HG02884 (cell line): ENCODE measurements at regions not wholly inside any gene's neighbourhood (a gene's known extent, or its start where the extent isn't known, plus 50 kb on each side); places are given as distances from the start of the nearest gene placed in this dataset.

Source experiments
- ATAC-seq: cut with Tn5 transposase; IDR thresholded peaks from one replicate; pipeline ENCODE4 v1.9.1; 2021; ENCODE audit warnings: mild to moderate bottlenecking, moderate library complexity; ENCODE audit not compliant: unreplicated experiment

GRCh38 chr2:16304876-16305590 is 360.6 kb downstream of the CYRIA start:
- no peak for ATAC-seq

GRCh38 chr2:16303761-16304160 is 361.9 kb downstream of the CYRIA start:
- ATAC-seq, result no peak

- no peak for ATAC-seq
These were observed 362.4 kb downstream of the CYRIA start for GRCh38 chr2:16303273-16303577.

GRCh38 chr2:16302431-16303272 is 362.3 kb downstream of the MYCN start:
- ATAC-seq, result no peak

- ATAC-seq, result no peak
These were observed 361.6 kb downstream of the MYCN start for GRCh38 chr2:16301961-16302360.

GRCh38 chr2:16298866-16299265 is 358.5 kb downstream of the MYCN start:
- ATAC-seq, result no peak

GRCh38 chr2:16296331-16297250 is 356.2 kb downstream of the MYCN start:
- ATAC-seq, result no peak

GRCh38 chr2:16296038-16296290 is 355.6 kb downstream of the MYCN start:
- ATAC-seq, result no peak

GRCh38 chr2:16294791-16295190 is 354.4 kb downstream of the MYCN start:
- no peak for ATAC-seq

GRCh38 chr2:16293871-16294270 is 353.5 kb downstream of the MYCN start:
- no peak for ATAC-seq

- ATAC-seq, result no peak
These were observed 353.0 kb downstream of the MYCN start for GRCh38 chr2:16293398-16293797.

- ATAC-seq, result no peak
These were observed 351.6 kb downstream of the MYCN start for GRCh38 chr2:16291731-16292550.

- no peak for ATAC-seq
These were observed 350.9 kb downstream of the MYCN start for GRCh38 chr2:16291226-16291625.

- no peak for ATAC-seq
These were observed 350.1 kb downstream of the MYCN start for GRCh38 chr2:16290311-16291020.

GRCh38 chr2:16288371-16289112 is 348.2 kb downstream of the MYCN start:
- no peak for ATAC-seq

GRCh38 chr2:16287831-16288230 is 347.5 kb downstream of the MYCN start:
- ATAC-seq, result no peak

GRCh38 chr2:16287281-16287680 is 346.9 kb downstream of the MYCN start:
- no peak for ATAC-seq

- no peak for ATAC-seq
These were observed 345.6 kb downstream of the MYCN start for GRCh38 chr2:16285813-16286510.
